ENCODE measurements at regions not wholly inside any gene's neighbourhood (a gene's known extent, or its start where the extent isn't known, plus 50 kb on each side); places are given as distances from the start of the nearest gene placed in this dataset.

GRCh38 chr4:151930372-151930771 is 169.6 kb upstream of the GATB start:
- no peak for DNase-seq

- DNase-seq: no peak
These were observed 167.3 kb upstream of the GATB start for GRCh38 chr4:151928112-151928511.

- DNase-seq: no peak
These were observed 162.0 kb upstream of the GATB start for GRCh38 chr4:151922811-151923210.

- DNase-seq: no peak
These were observed 161.5 kb upstream of the GATB start for GRCh38 chr4:151922306-151922705.

- DNase-seq: no peak
These were observed 161.0 kb upstream of the GATB start for GRCh38 chr4:151921811-151922210.

GRCh38 chr4:151921386-151921785 is 160.6 kb upstream of the GATB start:
- no peak for DNase-seq

GRCh38 chr4:151917145-151917734 is 156.4 kb upstream of the GATB start:
- no peak for DNase-seq

GRCh38 chr4:151912632-151913031 is 151.8 kb upstream of the GATB start:
- DNase-seq: no peak

GRCh38 chr4:151911970-151912369 is 151.2 kb upstream of the GATB start:
- no peak for DNase-seq

GRCh38 chr4:151908734-151909497 is 148.1 kb upstream of the GATB start:
- no peak for DNase-seq

- no peak for DNase-seq
These were observed 147.4 kb upstream of the GATB start for GRCh38 chr4:151908201-151908600.

GRCh38 chr4:151906438-151906837 is 145.6 kb upstream of the GATB start:
- no peak for DNase-seq

- no peak for DNase-seq
These were observed 144.4 kb upstream of the GATB start for GRCh38 chr4:151905197-151905596.

GRCh38 chr4:151901631-151902030 is 140.8 kb upstream of the GATB start:
- no peak for DNase-seq

- no peak for DNase-seq
These were observed 136.1 kb upstream of the GATB start for GRCh38 chr4:151896880-151897279.

- DNase-seq: no peak
These were observed 134.9 kb upstream of the GATB start for GRCh38 chr4:151895671-151896070.

GRCh38 chr4:151894246-151894645 is 133.4 kb upstream of the GATB start:
- no peak for DNase-seq

GRCh38 chr4:151888367-151888866 is 127.6 kb upstream of the GATB start:
- no peak for DNase-seq

- no peak for DNase-seq
These were observed 127.0 kb upstream of the GATB start for GRCh38 chr4:151887816-151888180.

GRCh38 chr4:151887031-151887815 is 126.4 kb upstream of the GATB start:
- DNase-seq: no peak

GRCh38 chr4:151885123-151885522 is 124.3 kb upstream of the GATB start:
- no peak for DNase-seq

GRCh38 chr4:151883747-151884146 is 122.9 kb upstream of the GATB start:
- DNase-seq: no peak

- no peak for DNase-seq
These were observed 121.4 kb upstream of the GATB start for GRCh38 chr4:151882072-151882803.
